Activated gamma-delta T cell treated with anti-CD3 and anti-CD28 coated beads, Interleukin-2, amount 50 U/mL, for 16 hours (primary cell): ENCODE measurements at regions not wholly inside any gene's neighbourhood (a gene's known extent, or its start where the extent isn't known, plus 50 kb on each side); places are given as distances from the start of the nearest gene placed in this dataset.

Experiments used
- DNase-seq: peaks from one replicate; pipeline ENCODE4 v3.0.0-alpha.2; 2020; ENCODE audit warnings: low read depth

- DNase-seq: no peak
Observed at GRCh38 chr11:11140510-11140909, 212.5 kb downstream of the CSNK2A3 start.

- DNase-seq: no peak
Observed at GRCh38 chr11:11137339-11137738, 215.7 kb downstream of the CSNK2A3 start.

- no peak for DNase-seq
Observed at GRCh38 chr11:11135820-11136476, 217.1 kb downstream of the CSNK2A3 start.

- DNase-seq: no peak
Observed at GRCh38 chr11:11129118-11129517, 223.9 kb downstream of the CSNK2A3 start.

- no peak for DNase-seq
Observed at GRCh38 chr11:11125618-11126017, 227.4 kb downstream of the CSNK2A3 start.

GRCh38 chr11:11122749-11123148 lies 230.3 kb downstream of the CSNK2A3 start:
- DNase-seq: no peak

- DNase-seq: no peak
Observed at GRCh38 chr11:11119917-11120316, 233.1 kb downstream of the CSNK2A3 start.

- no peak for DNase-seq
Observed at GRCh38 chr11:11117730-11118129, 235.3 kb downstream of the CSNK2A3 start.

- no peak for DNase-seq
Observed at GRCh38 chr11:11115475-11115874, 237.6 kb downstream of the CSNK2A3 start.

- DNase-seq: no peak
Observed at GRCh38 chr11:11113626-11114025, 239.4 kb downstream of the CSNK2A3 start.

GRCh38 chr11:11108026-11108425 lies 245.0 kb downstream of the CSNK2A3 start:
- DNase-seq: no peak

- DNase-seq: no peak
Observed at GRCh38 chr11:11107076-11107723, 245.8 kb downstream of the CSNK2A3 start.

- DNase-seq: no peak
Observed at GRCh38 chr11:11105361-11105760, 247.5 kb upstream of the ZBED5 start.

GRCh38 chr11:11095831-11096723 lies 238.2 kb upstream of the ZBED5 start:
- no peak for DNase-seq

GRCh38 chr11:11090495-11090894 lies 232.6 kb upstream of the ZBED5 start:
- DNase-seq: no peak

GRCh38 chr11:11089805-11090204 lies 232.0 kb upstream of the ZBED5 start:
- no peak for DNase-seq

GRCh38 chr11:11086979-11087378 lies 229.1 kb upstream of the ZBED5 start:
- no peak for DNase-seq

- no peak for DNase-seq
Observed at GRCh38 chr11:11085580-11085979, 227.7 kb upstream of the ZBED5 start.

- no peak for DNase-seq
Observed at GRCh38 chr11:11084337-11084736, 226.5 kb upstream of the ZBED5 start.

GRCh38 chr11:11083441-11083840 lies 225.6 kb upstream of the ZBED5 start:
- DNase-seq: no peak

- DNase-seq: no peak
Observed at GRCh38 chr11:11082646-11083045, 224.8 kb upstream of the ZBED5 start.

- DNase-seq: no peak
Observed at GRCh38 chr11:11081776-11082175, 223.9 kb upstream of the ZBED5 start.

GRCh38 chr11:11081288-11081687 lies 223.4 kb upstream of the ZBED5 start:
- no peak for DNase-seq
